Liver (tissue), 3 donors: ENCODE measurements at regions not wholly inside any gene's neighbourhood (a gene's known extent, or its start where the extent isn't known, plus 50 kb on each side); places are given as distances from the start of the nearest gene placed in this dataset.
"Not testable (repeated sequence)": the region's sequence is repeated elsewhere in the genome, so short reads cannot be mapped to it uniquely, and the experiment has no call there.

Experiments
- CTCF ChIP-seq: fragments of 150-350 bp; IDR thresholded peaks from 2 replicates; pipeline ENCODE4 v1.5.1; 2017; ENCODE audit warnings: improper control_type of control experiment, low read depth, low read length; ENCODE audit not compliant: missing input control
- FOXA1 ChIP-seq: IDR thresholded peaks from 2 replicates; pipeline ENCODE4 v1.6.1; 2016; ENCODE audit warnings: antibody characterized with exemption
- GABPA ChIP-seq, 2 donors: IDR thresholded peaks in 1 of 2; conservative IDR thresholded peaks in 1 of 2; 2 replicates each; pipeline ENCODE4 v1.6.1; 2016; ENCODE audit warnings: antibody characterized with exemption in 2 of 2, mild to moderate bottlenecking in 1 of 2, moderate library complexity in 1 of 2
- HNF4G ChIP-seq: IDR thresholded peaks from 2 replicates; pipeline ENCODE4 v1.6.1; 2016; ENCODE audit warnings: antibody characterized with exemption
- MAX ChIP-seq: IDR thresholded peaks from 2 replicates; pipeline ENCODE4 v1.6.1; 2016; ENCODE audit warnings: antibody characterized with exemption
- RAD21 ChIP-seq, 2 donors: IDR thresholded peaks; 2 replicates each; pipeline ENCODE4 v1.6.1; 2016; ENCODE audit warnings: antibody characterized with exemption in 2 of 2, mild to moderate bottlenecking in 2 of 2
- REST ChIP-seq: IDR thresholded peaks from 2 replicates; pipeline ENCODE4 v1.6.1; 2016; ENCODE audit warnings: antibody characterized with exemption, mild to moderate bottlenecking
- RXRA ChIP-seq, 2 donors: IDR thresholded peaks; 2 replicates each; pipeline ENCODE4 v1.6.1; 2017 to 2018; ENCODE audit warnings: antibody characterized with exemption in 2 of 2, mild to moderate bottlenecking in 1 of 2
- SP1 ChIP-seq: IDR thresholded peaks from 2 replicates; pipeline ENCODE4 v1.6.1; 2018; ENCODE audit warnings: antibody characterized with exemption, mild to moderate bottlenecking
- TAF1 ChIP-seq: conservative IDR thresholded peaks from 2 replicates; pipeline ENCODE4 v1.6.1; 2016; ENCODE audit warnings: antibody characterized with exemption, mild to moderate bottlenecking
- YY1 ChIP-seq: IDR thresholded peaks from 2 replicates; pipeline ENCODE4 v1.6.1; 2016; ENCODE audit warnings: antibody characterized with exemption, mild to moderate bottlenecking
- donor health status: healthy.
- donor health status: healthy.

GRCh38 chr3:176827244-176827643 is 370.0 kb downstream of the TBL1XR1 start:
- not testable (repeated sequence) for TF ChIP-seq RAD21 (IDR thresholded peaks at IDR 0.05); RXRA (IDR thresholded peaks at IDR 0.05); FOXA1; CTCF; GABPA (IDR thresholded peaks at IDR 0.05 in 1 of 2, conservative IDR thresholded peaks at IDR 0.05 in 1 of 2); TAF1; REST; MAX; YY1; HNF4G; SP1
